HEK293 (cell line): ENCODE measurements at regions not wholly inside any gene's neighbourhood (a gene's known extent, or its start where the extent isn't known, plus 50 kb on each side); places are given as distances from the start of the nearest gene placed in this dataset.

Experiments
- CTCF ChIA-PET: fragments of 350-600 bp; formaldehyde crosslinking; extraction: SDS; loops from one replicate; lab custom pipeline; 2021; ENCODE audit warnings: antibody characterized with exemption; lab: Yijun Ruan, JAX
- POLR2A ChIA-PET: fragments of 300-600 bp; formaldehyde crosslinking; extraction: SDS; loops from one replicate; lab custom pipeline; 2020; ENCODE audit warnings: antibody characterized with exemption, inconsistent platforms; lab: Yijun Ruan, JAX
- H3K27ac ChIP-seq: fragments of 200-500 bp; sonication (Bioruptor generic); 2 replicates; pipeline ENCODE4 v1.5.1; 2014; ENCODE audit warnings: low read depth, low read length, control low read depth, inconsistent platforms; ENCODE audit errors: extremely low read depth
- H3K36me3 ChIP-seq, 2 experiments: fragments of 200-500 bp in 1 of 2; sonication (Bioruptor generic) in 1 of 2; 1 replicate in 1 of 2; 2 replicates in 1 of 2; pipeline ENCODE4 v1.5.1; 2014 to 2017; ENCODE audit warnings: inconsistent platforms in 2 of 2, low read length in 2 of 2; ENCODE audit not compliant: control insufficient read depth in 2 of 2, insufficient read depth in 1 of 2
- H3K4me1 ChIP-seq: fragments of 200-500 bp; sonication (Bioruptor generic); 2 replicates; pipeline ENCODE4 v1.5.1; 2014; ENCODE audit warnings: mild to moderate bottlenecking, low read length, inconsistent platforms; ENCODE audit not compliant: control insufficient read depth, insufficient read depth
- H3K4me3 ChIP-seq: 2 replicates; pipeline ENCODE4 v1.5.1; 2011; ENCODE audit warnings: low read depth, mild to moderate bottlenecking, control low read depth, low read length, moderate library complexity
- H3K9me3 ChIP-seq: fragments of 200-500 bp; sonication (Bioruptor generic); 2 replicates; pipeline ENCODE4 v1.5.1; 2014; ENCODE audit warnings: low read depth, low read length, inconsistent platforms; ENCODE audit not compliant: control insufficient read depth, insufficient read depth
- OVOL3 ChIP-seq: fragments of 450-650 bp; formaldehyde crosslinking; IDR thresholded peaks from 2 replicates; pipeline ENCODE4 v1.5.1; 2016; ENCODE audit warnings: missing biosample characterization, missing genetic modification characterization
- PATZ1 ChIP-seq: fragments of 450-650 bp; formaldehyde crosslinking; IDR thresholded peaks from 2 replicates; pipeline ENCODE4 v1.5.1; 2016; ENCODE audit warnings: missing biosample characterization, missing genetic modification characterization
- ZBTB17 ChIP-seq: fragments of 450-650 bp; formaldehyde crosslinking; IDR thresholded peaks from 2 replicates; pipeline ENCODE4 v1.5.1; 2016; ENCODE audit warnings: missing biosample characterization, missing genetic modification characterization
- ZNF184 ChIP-seq: fragments of 450-650 bp; IDR thresholded peaks from 2 replicates; pipeline ENCODE4 v1.5.1; 2018; ENCODE audit warnings: missing biosample characterization, mild to moderate bottlenecking, missing genetic modification characterization
- ZNF211 ChIP-seq: fragments of 450-650 bp; formaldehyde crosslinking; IDR thresholded peaks from 2 replicates; pipeline ENCODE4 v1.5.1; 2016; ENCODE audit warnings: low read depth, missing biosample characterization, missing genetic modification characterization
- ZNF24 ChIP-seq: fragments of 450-650 bp; formaldehyde crosslinking; IDR thresholded peaks from 2 replicates; pipeline ENCODE4 v1.5.1; 2016; ENCODE audit warnings: missing biosample characterization, missing genetic modification characterization
- ZNF324 ChIP-seq: fragments of 450-650 bp; formaldehyde crosslinking; IDR thresholded peaks from 2 replicates; pipeline ENCODE4 v1.5.1; 2016; ENCODE audit warnings: missing biosample characterization, missing genetic modification characterization
- ZNF404 ChIP-seq: fragments of 450-650 bp; formaldehyde crosslinking; IDR thresholded peaks from 2 replicates; pipeline ENCODE4 v1.5.1; 2017; ENCODE audit warnings: missing biosample characterization, missing genetic modification characterization
- ZNF571 ChIP-seq: fragments of 450-650 bp; formaldehyde crosslinking; IDR thresholded peaks from 2 replicates; pipeline ENCODE4 v1.5.0; 2017; ENCODE audit warnings: missing biosample characterization, missing genetic modification characterization
- ZNF624 ChIP-seq: fragments of 450-650 bp; formaldehyde crosslinking; IDR thresholded peaks from 2 replicates; pipeline ENCODE4 v1.5.1; 2017; ENCODE audit warnings: missing biosample characterization, missing genetic modification characterization
- ZNF626 ChIP-seq: fragments of 450-650 bp; sonication (Bioruptor Pico); formaldehyde crosslinking; IDR thresholded peaks from 2 replicates; pipeline ENCODE4 v1.5.1; 2018; ENCODE audit warnings: missing biosample characterization, missing genetic modification characterization, inconsistent platforms
- ZNF654 ChIP-seq: fragments of 450-650 bp; formaldehyde crosslinking; IDR thresholded peaks from 2 replicates; pipeline ENCODE4 v1.5.1; 2016; ENCODE audit warnings: low read depth, missing biosample characterization, missing genetic modification characterization
- ZNF660 ChIP-seq: fragments of 450-650 bp; IDR thresholded peaks from 2 replicates; pipeline ENCODE4 v1.5.1; 2018; ENCODE audit warnings: missing biosample characterization, mild to moderate bottlenecking, missing genetic modification characterization
- ZNF701 ChIP-seq: fragments of 450-650 bp; formaldehyde crosslinking; IDR thresholded peaks from 2 replicates; pipeline ENCODE4 v1.5.1; 2016; ENCODE audit warnings: missing biosample characterization, missing genetic modification characterization
- ZNF768 ChIP-seq: fragments of 450-650 bp; formaldehyde crosslinking; IDR thresholded peaks from 2 replicates; pipeline ENCODE4 v1.5.1; 2018; ENCODE audit warnings: missing biosample characterization, mild to moderate bottlenecking, missing genetic modification characterization
- ZNF785 ChIP-seq: fragments of 450-650 bp; formaldehyde crosslinking; IDR thresholded peaks from 2 replicates; pipeline ENCODE4 v1.5.1; 2016; ENCODE audit warnings: missing biosample characterization, missing genetic modification characterization
- ZNF837 ChIP-seq: fragments of 450-650 bp; formaldehyde crosslinking; IDR thresholded peaks from 2 replicates; pipeline ENCODE4 v1.5.1; 2016; ENCODE audit warnings: missing biosample characterization, missing genetic modification characterization
- ZSCAN4 ChIP-seq: fragments of 450-650 bp; formaldehyde crosslinking; IDR thresholded peaks from 2 replicates; pipeline ENCODE4 v1.5.1; 2017; ENCODE audit warnings: missing biosample characterization, missing genetic modification characterization
- ZSCAN5A ChIP-seq: fragments of 450-650 bp; formaldehyde crosslinking; IDR thresholded peaks from 2 replicates; pipeline ENCODE4 v1.5.1; 2016; ENCODE audit warnings: missing biosample characterization, missing genetic modification characterization
- ZXDB ChIP-seq: fragments of 450-650 bp; formaldehyde crosslinking; IDR thresholded peaks from 2 replicates; pipeline ENCODE4 v1.5.1; 2016; ENCODE audit warnings: missing biosample characterization, missing genetic modification characterization
- TF ChIP-seq, protein P1 (sequence below): fragments of 450-650 bp; formaldehyde crosslinking; IDR thresholded peaks from 2 replicates; pipeline ENCODE4 v1.5.1; 2016; ENCODE audit warnings: missing biosample characterization, missing genetic modification characterization
- TF ChIP-seq, protein P2 (sequence below): fragments of 450-650 bp; formaldehyde crosslinking; IDR thresholded peaks from 2 replicates; pipeline ENCODE4 v1.5.1; 2016; ENCODE audit warnings: missing biosample characterization, missing genetic modification characterization

- ChIA-PET POLR2A (no interaction called here), CTCF (interaction anchor here (0.6 to 3.0 kb wide), 28 partner anchors 10 to 1671 kb away, joined by 3 to 19 read pairs (median 3); no protein-coding TSS in a partner anchor)
- no peak overlapping the region for H3K27ac ChIP-seq
Measured at GRCh38 chr4:123564758-123565346, 168.3 kb downstream of the SPRY1 start.

GRCh38 chr4:123568936-123569335 lies 172.3 kb downstream of the SPRY1 start:
- no peaks in the 10 kb centered on the region for H3K9me3 ChIP-seq
- no peaks in the 10 kb centered on the region for H3K4me1 ChIP-seq
- H3K36me3 ChIP-seq = no peaks in the 10 kb centered on the region
- H3K27ac ChIP-seq = no peak overlapping the region
- TF ChIP-seq ZNF626 (tag by site-specific recombination) = no peak
- TF ChIP-seq ZNF837 = no peak
- no peak for TF ChIP-seq PATZ1 (tag by site-specific recombination)
- no peak for TF ChIP-seq ZNF184 (tag by site-specific recombination)
- TF ChIP-seq, protein P1, sequence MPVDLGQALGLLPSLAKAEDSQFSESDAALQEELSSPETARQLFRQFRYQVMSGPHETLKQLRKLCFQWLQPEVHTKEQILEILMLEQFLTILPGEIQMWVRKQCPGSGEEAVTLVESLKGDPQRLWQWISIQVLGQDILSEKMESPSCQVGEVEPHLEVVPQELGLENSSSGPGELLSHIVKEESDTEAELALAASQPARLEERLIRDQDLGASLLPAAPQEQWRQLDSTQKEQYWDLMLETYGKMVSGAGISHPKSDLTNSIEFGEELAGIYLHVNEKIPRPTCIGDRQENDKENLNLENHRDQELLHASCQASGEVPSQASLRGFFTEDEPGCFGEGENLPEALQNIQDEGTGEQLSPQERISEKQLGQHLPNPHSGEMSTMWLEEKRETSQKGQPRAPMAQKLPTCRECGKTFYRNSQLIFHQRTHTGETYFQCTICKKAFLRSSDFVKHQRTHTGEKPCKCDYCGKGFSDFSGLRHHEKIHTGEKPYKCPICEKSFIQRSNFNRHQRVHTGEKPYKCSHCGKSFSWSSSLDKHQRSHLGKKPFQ (tag by site-specific recombination) = no peak
- no peak for TF ChIP-seq ZNF24 (tag by site-specific recombination)
- TF ChIP-seq ZNF211 (tag by site-specific recombination) = no peak
- TF ChIP-seq ZSCAN4 (tag by site-specific recombination) = no peak
- CTCF ChIA-PET = interaction anchor here (1.1 kb wide), 1 partner anchor 13 kb away, joined by 3 read pairs; no protein-coding TSS in a partner anchor
- no peak overlapping the region for H3K4me3 ChIP-seq
- POLR2A ChIA-PET = no interaction called here

More at GRCh38 chr4:123564758-123565346, 168.3 kb downstream of the SPRY1 start:
- TF ChIP-seq ZBTB17 (tag by site-specific recombination) (peak; percentile 24; the same call in 1 of the 2 replicates), OVOL3 (tag by site-specific recombination) (no peak), ZNF660 (no peak), ZNF654 (tag by site-specific recombination) (peak; percentile 51)
- TF ChIP-seq, protein P2, sequence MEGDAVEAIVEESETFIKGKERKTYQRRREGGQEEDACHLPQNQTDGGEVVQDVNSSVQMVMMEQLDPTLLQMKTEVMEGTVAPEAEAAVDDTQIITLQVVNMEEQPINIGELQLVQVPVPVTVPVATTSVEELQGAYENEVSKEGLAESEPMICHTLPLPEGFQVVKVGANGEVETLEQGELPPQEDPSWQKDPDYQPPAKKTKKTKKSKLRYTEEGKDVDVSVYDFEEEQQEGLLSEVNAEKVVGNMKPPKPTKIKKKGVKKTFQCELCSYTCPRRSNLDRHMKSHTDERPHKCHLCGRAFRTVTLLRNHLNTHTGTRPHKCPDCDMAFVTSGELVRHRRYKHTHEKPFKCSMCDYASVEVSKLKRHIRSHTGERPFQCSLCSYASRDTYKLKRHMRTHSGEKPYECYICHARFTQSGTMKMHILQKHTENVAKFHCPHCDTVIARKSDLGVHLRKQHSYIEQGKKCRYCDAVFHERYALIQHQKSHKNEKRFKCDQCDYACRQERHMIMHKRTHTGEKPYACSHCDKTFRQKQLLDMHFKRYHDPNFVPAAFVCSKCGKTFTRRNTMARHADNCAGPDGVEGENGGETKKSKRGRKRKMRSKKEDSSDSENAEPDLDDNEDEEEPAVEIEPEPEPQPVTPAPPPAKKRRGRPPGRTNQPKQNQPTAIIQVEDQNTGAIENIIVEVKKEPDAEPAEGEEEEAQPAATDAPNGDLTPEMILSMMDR (tag by site-specific recombination) = peak; percentile 77
- TF ChIP-seq, all 188 proteins: peak for 3
- no peaks in the 10 kb centered on the region for H3K9me3 ChIP-seq
- H3K4me1 ChIP-seq = peaks cover 2% of the 10 kb centered on the region; the same call in 1 of the 2 replicates
- no peak overlapping the region for H3K4me3 ChIP-seq
- H3K36me3 ChIP-seq = no peaks in the 10 kb centered on the region

DNA sequence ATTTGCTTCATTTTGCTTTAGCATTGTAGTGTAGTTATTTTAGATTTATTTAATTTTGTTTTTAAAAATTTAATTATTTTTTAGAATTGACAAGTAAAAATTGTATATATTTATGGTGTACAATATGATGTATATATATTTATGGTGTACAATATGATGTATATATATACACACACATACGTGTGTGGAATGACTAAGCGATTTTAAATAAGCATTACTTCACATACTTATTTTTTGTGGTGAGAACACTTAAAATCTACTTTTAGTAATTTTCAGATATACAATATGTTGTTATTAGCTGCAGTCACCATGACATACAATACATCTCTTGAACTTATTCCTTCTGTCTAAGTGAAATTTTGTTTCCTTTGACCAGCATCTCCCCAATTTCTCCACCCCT lies 172.9 kb downstream of the SPRY1 start:
- no peaks in the 10 kb centered on the region for H3K4me1 ChIP-seq
- no peaks in the 10 kb centered on the region for H3K36me3 ChIP-seq
- H3K4me3 ChIP-seq = no peak overlapping the region
- ChIA-PET POLR2A (no interaction called here), CTCF (no interaction called here)
- no peaks in the 10 kb centered on the region for H3K9me3 ChIP-seq
- no peak for TF ChIP-seq ZNF324 (tag by site-specific recombination)
- no peak for TF ChIP-seq ZNF404 (tag by site-specific recombination)
- TF ChIP-seq ZNF571 (tag by site-specific recombination) = no peak
- no peak for TF ChIP-seq ZNF624 (tag by site-specific recombination)
- no peak for TF ChIP-seq ZNF785 (tag by site-specific recombination)
- TF ChIP-seq ZSCAN5A = no peak
- no peak for TF ChIP-seq ZXDB (tag by site-specific recombination)
- no peak for TF ChIP-seq ZNF768
- TF ChIP-seq ZNF701 (tag by site-specific recombination) = no peak
- H3K27ac ChIP-seq = no peak overlapping the region
